ENCODE measurements at regions not wholly inside any gene's neighbourhood (a gene's known extent, or its start where the extent isn't known, plus 50 kb on each side); places are given as distances from the start of the nearest gene placed in this dataset.

DNA sequence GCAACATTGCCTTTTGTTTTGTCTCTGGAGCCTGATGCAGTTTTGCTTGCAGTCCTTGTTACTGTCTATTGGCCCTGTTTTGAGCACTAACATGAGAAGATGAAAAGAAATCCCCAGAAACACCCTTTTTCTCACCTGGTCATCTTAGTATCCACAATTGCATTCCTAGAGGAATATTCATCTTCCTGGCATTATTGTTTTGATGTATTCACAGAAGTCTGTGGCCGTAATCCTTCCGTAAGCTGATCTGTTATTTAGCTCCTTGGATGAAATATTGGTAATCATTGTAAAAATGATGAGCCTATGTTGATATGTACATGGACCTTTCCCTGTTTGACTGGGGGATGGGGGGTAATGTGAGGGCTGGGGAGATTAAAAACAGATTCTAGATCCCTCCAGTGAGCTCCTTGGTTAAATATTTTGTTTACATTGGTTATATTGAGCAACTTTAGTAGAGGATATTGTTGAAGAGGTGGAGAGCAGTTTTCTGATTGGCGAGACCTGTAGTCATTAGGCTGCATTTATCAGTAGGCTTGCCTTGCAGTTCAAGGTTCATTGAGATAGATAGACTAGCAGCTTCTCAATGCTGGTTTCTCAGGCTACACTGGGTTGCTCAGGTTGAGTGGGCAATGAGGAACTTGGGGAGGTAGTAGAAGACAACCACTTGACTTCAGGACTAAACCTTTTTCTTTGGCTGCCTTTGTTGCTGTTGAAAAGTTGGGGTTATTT, 117.5 kb downstream of the MACIR start:
- no peak overlapping the region for H3K27ac ChIP-seq
- no peak for TF ChIP-seq CTCF (IDR thresholded peaks at IDR 0.05)
- no peak for TF ChIP-seq POLR2A (IDR thresholded peaks at IDR 0.05)
- no peak overlapping the region for H3K4me3 ChIP-seq (replicated peaks in 1 of 3)
- no peak for DNase-seq
- H3K9me3 ChIP-seq: no peaks in the 10 kb centered on the region
- 93 to 97% methylated on average over 3 of the region's 3 CpGs for WGBS, 2 donors
- intact Hi-C loops (cut with DNase I): no loop called here
- H3K27me3 ChIP-seq: no peaks in the 10 kb centered on the region
- no peaks in the 10 kb centered on the region for H3K36me3 ChIP-seq
- peaks cover 0 to 11% of the 10 kb centered on the region in 2 donors for H3K4me1 ChIP-seq

- no peak for DNase-seq
- Histone ChIP-seq H3K4me1 (peaks cover 0 to 11% of the 10 kb centered on the region in 2 donors), H3K9me3 (no peaks in the 10 kb centered on the region), H3K27me3 (no peaks in the 10 kb centered on the region), H3K4me3 (replicated peaks in 1 of 3) (no peak overlapping the region), H3K27ac (no peak overlapping the region), H3K36me3 (no peaks in the 10 kb centered on the region)
- TF ChIP-seq CTCF (IDR thresholded peaks at IDR 0.05) (peak in 3 of 6 experiments; percentile 4 to 36 (median 8)), POLR2A (IDR thresholded peaks at IDR 0.05) (no peak)
- intact Hi-C loops (cut with DNase I): no loop called here
- WGBS, 2 donors: 25 to 33% methylated on average over 1 of the region's 1 CpG
Observed at GRCh38 chr5:103375350-103375749, 116.8 kb downstream of the MACIR start.

DNA sequence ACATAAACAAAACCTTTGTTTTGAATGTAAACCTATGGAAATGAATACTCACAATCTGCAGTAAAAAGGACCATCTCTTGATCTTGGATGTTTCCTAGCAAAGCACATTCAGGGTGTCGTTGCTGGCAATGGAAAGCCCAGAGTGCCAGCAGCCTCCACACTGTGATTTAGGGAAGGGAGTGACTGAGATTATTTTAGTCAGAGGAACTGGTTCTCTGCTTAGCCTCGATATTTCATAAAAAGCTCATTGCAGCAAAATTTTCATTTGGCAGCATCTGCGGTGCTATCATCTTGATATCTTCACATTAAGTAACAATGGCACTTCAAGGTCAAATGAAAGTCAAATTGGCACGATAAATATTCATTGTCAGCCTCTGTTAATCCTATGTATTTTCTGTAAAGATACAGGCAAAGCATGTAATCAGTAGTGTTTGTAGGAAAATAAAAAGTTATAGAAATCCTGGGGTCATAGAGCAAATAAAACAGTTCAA, 116.0 kb downstream of the MACIR start:
- H3K4me3 ChIP-seq (replicated peaks in 1 of 3): no peak overlapping the region
- H3K27me3 ChIP-seq: no peaks in the 10 kb centered on the region
- intact Hi-C loops (cut with DNase I): no loop called here
- no peaks in the 10 kb centered on the region for H3K9me3 ChIP-seq
- DNase-seq: no peak
- WGBS, 2 donors: 61 to 69% methylated on average over 4 of the region's 4 CpGs
- H3K36me3 ChIP-seq: no peaks in the 10 kb centered on the region
- no peak overlapping the region for H3K27ac ChIP-seq
- TF ChIP-seq POLR2A (IDR thresholded peaks at IDR 0.05): no peak
- TF ChIP-seq CTCF (IDR thresholded peaks at IDR 0.05): no peak
- peaks cover 0 to 15% of the 10 kb centered on the region in 2 donors for H3K4me1 ChIP-seq

GRCh38 chr5:103373597-103374472, 115.3 kb downstream of the MACIR start:
- Histone ChIP-seq H3K27ac (no peak overlapping the region), H3K36me3 (no peaks in the 10 kb centered on the region), H3K4me1 (peaks cover 0 to 21% of the 10 kb centered on the region in 2 donors), H3K9me3 (no peaks in the 10 kb centered on the region), H3K27me3 (no peaks in the 10 kb centered on the region), H3K4me3 (replicated peaks in 1 of 3) (no peak overlapping the region)
- TF ChIP-seq CTCF (IDR thresholded peaks at IDR 0.05): no peak
- TF ChIP-seq POLR2A (IDR thresholded peaks at IDR 0.05): no peak
- WGBS, 2 donors: 53 to 66% methylated on average over 9 of the region's 9 CpGs
- no peak for DNase-seq
- intact Hi-C loops (cut with DNase I): no loop called here
